HCT116 (cell line): ENCODE measurements at regions not wholly inside any gene's neighbourhood (a gene's known extent, or its start where the extent isn't known, plus 50 kb on each side); places are given as distances from the start of the nearest gene placed in this dataset.

Source experiments
- CEBPB ChIP-seq: IDR thresholded peaks from 2 replicates; pipeline ENCODE4 v1.6.1; 2012; ENCODE audit warnings: low read depth
- EZH2phosphoT487 ChIP-seq: fragments of 200-600 bp; IDR thresholded peaks from 2 replicates; pipeline ENCODE4 v1.6.1; 2018; ENCODE audit warnings: antibody characterized with exemption, borderline replicate concordance
- JUND ChIP-seq: IDR thresholded peaks from 2 replicates; pipeline ENCODE4 v1.6.1; 2012
- POLR2A ChIP-seq: IDR thresholded peaks from 2 replicates; pipeline ENCODE4 v1.7.0; 2011; ENCODE audit warnings: borderline replicate concordance; ENCODE audit not compliant: insufficient read depth, insufficient read length; ENCODE audit errors: extremely low read depth
- POLR2AphosphoS5 ChIP-seq: IDR thresholded peaks from 2 replicates; pipeline ENCODE4 v1.6.1; 2011; ENCODE audit warnings: mild to moderate bottlenecking, low read depth, low read length, moderate library complexity
- TCF7L2 ChIP-seq: IDR thresholded peaks from 2 replicates; pipeline ENCODE4 v1.7.0; 2011; ENCODE audit warnings: borderline replicate concordance, inconsistent platforms; ENCODE audit not compliant: insufficient read depth, insufficient read length; ENCODE audit errors: extremely low read depth
- YY1 ChIP-seq: IDR thresholded peaks from 2 replicates; pipeline ENCODE4 v1.6.1; 2011; ENCODE audit warnings: low read length, low read depth, moderate library complexity, mild to moderate bottlenecking; ENCODE audit not compliant: insufficient replicate concordance; ENCODE audit errors: extremely low read depth
- TF ChIP-seq, protein P1 (sequence below), 3 experiments: fragments of 200-600 bp in 1 of 3; sonication (generic) in 1 of 3; IDR thresholded peaks in 2 of 3; conservative IDR thresholded peaks in 1 of 3; 2 replicates each; pipeline ENCODE4 v1.5.1; 2012 to 2017; ENCODE audit warnings: low read depth in 2 of 3, low read length in 2 of 3, antibody characterized with exemption in 1 of 3, borderline replicate concordance in 1 of 3, control low read depth in 1 of 3, mild to moderate bottlenecking in 1 of 3, mixed read lengths in 1 of 3, mixed run types in 1 of 3, moderate library complexity in 1 of 3; ENCODE audit not compliant: insufficient read depth in 1 of 3
- TF ChIP-seq, protein P2 (sequence below): IDR thresholded peaks from 2 replicates; pipeline ENCODE4 v1.6.1; 2012

DNA sequence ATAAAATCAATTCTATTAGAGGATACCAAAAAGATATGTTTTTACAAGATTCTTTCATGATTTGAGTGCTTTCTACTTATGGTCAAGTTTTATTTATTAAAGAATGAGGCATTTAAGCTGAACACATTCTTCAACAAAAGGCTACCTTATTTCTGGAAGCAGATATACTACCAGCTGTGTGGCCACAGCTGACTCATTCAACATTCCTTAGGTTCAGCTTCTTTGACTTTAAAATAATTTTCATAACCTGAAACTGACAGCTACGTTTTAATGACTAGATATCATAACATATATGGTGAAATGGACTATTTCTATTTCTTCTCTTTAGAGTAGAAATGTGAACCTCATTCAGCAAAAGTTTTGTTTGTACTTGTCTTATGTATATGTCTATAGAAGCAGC is 414.2 kb upstream of the SEMA3C start:
- TF ChIP-seq POLR2AphosphoS5 (no peak), POLR2A (no peak), YY1 (no peak), EZH2phosphoT487 (no peak), CEBPB (no peak), JUND (no peak), TCF7L2 (no peak)
- TF ChIP-seq, protein P1, sequence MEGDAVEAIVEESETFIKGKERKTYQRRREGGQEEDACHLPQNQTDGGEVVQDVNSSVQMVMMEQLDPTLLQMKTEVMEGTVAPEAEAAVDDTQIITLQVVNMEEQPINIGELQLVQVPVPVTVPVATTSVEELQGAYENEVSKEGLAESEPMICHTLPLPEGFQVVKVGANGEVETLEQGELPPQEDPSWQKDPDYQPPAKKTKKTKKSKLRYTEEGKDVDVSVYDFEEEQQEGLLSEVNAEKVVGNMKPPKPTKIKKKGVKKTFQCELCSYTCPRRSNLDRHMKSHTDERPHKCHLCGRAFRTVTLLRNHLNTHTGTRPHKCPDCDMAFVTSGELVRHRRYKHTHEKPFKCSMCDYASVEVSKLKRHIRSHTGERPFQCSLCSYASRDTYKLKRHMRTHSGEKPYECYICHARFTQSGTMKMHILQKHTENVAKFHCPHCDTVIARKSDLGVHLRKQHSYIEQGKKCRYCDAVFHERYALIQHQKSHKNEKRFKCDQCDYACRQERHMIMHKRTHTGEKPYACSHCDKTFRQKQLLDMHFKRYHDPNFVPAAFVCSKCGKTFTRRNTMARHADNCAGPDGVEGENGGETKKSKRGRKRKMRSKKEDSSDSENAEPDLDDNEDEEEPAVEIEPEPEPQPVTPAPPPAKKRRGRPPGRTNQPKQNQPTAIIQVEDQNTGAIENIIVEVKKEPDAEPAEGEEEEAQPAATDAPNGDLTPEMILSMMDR (IDR thresholded peaks at IDR 0.05 in 2 of 3, conservative IDR thresholded peaks at IDR 0.05 in 1 of 3; ENCODE audit: borderline replicate concordance in 1 of 3, insufficient read depth in 1 of 3, low read depth in 2 of 3, low read length in 2 of 3) = no peak
- TF ChIP-seq, protein P2, sequence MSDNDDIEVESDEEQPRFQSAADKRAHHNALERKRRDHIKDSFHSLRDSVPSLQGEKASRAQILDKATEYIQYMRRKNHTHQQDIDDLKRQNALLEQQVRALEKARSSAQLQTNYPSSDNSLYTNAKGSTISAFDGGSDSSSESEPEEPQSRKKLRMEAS = no peak
